GM04504 (cell line): ENCODE measurements at regions not wholly inside any gene's neighbourhood (a gene's known extent, or its start where the extent isn't known, plus 50 kb on each side); places are given as distances from the start of the nearest gene placed in this dataset.

Source experiments
- DNase-seq: peaks from one replicate; pipeline ENCODE4 v3.0.0-alpha.2; 2012; ENCODE audit warnings: low read depth

DNA sequence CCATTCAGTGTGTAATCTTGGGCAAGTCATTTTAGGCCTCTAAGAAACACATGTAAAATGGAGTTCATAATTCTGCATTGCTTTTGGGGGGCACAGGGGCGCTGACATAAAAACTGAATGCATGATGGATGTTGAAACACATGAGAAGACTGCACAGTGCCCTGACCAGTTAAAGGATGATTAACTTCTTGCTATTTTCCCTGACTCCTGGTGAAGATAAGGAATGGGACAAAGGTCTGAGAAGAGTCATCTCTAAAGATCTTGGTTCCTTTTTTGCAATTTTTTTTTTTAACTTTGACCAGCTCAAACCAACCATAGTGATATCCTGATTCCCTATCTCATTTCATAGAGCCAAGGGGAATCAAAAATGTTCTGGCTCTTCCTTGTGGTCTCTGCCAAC lies 134.9 kb upstream of the TENM4 start:
- no peak for DNase-seq

DNA sequence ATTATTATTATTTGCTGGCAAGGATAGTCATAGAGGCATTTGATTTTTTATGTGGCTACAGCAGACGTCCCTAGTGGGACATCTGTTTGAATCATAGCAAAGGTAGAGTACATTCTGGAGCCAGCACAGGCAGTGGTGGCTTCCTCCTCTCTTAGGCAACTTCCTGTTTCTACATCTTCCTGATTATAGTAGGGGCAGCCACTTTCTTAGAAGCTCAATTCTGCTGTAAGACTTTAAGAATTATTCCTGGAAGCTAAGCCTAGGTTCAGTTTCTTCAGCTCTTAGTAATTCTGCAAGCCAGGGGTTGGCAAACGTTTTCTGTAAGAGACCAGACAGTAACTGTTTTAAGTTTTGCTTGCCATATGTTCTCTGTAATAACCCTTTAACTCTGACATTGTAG lies 129.3 kb upstream of the TENM4 start:
- no peak for DNase-seq

DNA sequence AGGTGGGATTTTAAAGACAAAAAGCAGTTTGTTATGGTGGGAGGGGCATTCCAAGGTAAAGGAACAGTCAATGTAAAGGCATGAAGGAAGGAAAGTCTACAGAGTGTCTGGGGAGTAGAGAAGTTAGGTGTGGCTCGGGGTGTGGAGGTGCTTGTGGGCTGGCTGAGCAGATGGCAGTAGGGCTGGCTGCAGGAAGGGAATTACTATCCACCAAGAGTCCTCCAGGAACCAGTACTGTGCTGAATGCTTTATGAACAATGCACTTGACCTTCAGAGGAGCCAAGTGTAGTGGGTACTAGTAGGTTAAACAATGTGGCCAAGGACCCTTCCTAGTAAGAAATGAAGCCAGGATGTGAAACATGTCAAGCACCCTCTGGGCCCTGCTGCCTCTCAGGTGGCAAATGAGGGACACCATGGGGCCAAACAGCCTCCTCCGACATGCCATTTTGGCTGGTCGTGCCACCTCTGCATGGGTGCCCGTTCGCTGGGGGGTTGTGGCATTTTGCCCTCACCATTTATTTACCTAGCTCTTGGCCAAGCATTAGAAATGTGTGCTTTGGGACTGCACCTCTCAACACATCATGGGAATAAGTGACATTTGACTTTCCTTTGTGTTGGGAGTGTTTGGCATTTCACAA lies 123.6 kb upstream of the TENM4 start:
- no peak for DNase-seq

DNA sequence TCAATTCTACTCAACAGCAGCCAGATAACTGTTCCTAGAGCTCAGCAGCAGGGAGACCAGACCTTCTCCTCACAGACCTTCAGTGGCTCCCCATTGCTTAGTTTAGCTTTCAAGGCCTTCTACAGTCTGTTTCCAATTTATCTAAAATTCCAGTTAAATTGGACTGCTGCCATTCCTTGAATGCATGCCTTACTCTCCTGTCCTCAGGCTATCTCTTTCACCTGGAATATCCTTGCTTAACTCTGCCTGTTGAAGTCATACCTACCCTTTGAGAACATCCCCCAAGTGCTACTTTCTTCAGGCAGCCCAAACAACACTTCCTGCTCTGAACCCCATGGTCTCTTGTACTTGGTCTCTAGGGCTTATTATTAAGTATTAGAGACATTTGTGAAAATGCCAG lies 120.7 kb upstream of the TENM4 start:
- DNase-seq = no peak

DNA sequence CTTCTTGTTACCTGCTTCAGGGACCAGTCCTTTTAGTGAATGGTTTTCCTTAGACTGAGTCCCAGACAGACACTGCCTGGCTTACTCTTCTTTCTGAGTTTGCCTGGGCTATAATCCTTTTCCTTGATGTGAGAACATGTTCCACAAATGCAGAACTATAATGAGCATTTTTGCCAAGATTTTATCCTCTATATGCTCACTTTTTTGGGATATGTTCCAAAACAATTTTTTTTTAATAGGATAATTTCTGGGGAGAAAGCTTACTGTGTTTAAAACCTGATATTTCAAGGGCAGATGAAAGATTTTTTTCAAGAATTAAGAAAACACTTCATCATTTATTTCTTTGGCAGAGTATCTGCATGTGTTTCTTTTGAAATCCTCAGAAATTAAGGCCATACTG lies 110.0 kb upstream of the TENM4 start:
- no peak for DNase-seq

DNA sequence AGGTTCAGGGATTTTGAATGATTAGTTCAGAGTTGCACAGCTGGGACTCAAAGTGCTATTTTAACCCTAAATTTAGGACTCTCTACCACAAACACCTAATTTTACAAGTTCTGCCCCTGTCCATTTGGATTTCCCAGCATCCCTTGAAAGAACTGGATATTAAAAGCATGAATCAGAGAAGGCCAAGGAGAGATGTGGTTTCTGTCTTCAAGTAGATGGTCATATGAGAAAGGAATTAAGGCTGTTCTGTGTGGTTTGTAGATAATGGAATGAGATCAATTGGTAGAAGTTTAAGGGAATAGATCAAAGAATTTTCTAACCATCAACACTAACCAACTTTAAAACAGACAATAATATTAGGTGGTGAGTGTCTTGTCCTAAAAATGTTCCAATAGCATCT lies 106.4 kb upstream of the TENM4 start:
- DNase-seq = no peak

DNA sequence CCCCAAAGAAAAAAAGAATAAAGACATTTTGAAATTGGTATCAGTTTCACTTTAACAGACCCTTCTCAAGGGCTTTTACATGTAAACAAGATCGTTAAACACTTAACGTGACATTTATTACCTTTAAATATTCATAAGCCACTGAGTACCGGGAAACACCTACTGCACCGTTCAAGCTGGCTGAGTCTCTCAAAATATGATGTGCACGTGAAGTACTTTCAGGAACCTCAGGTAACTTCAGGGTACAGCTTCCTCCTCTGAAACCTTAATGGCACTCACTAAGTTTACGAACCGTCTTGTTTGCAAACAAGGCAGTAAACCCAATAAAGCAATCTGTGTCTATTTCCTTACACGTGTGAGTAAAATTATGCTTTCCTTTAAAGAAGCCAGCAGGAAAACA lies 105.5 kb upstream of the TENM4 start:
- DNase-seq = no peak

DNA sequence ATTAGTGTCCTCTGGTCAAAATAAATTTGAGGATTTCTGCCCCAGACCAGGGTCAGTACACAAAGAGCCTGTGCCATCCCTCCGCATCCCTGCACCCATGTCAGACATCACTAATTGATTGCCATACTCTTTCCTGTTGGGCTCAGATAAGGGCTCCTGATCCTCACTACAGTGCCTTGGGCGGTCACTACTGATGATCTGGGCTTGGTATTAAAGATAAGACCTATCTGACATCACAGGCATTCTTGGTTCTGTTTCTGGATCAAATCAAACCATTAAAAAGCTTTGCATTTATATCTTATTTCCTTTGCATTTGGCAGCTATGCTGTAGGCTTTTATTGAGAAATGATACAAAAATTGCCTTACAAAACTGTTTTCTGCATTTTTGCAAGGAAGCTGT lies 103.5 kb upstream of the TENM4 start:
- no peak for DNase-seq

DNA sequence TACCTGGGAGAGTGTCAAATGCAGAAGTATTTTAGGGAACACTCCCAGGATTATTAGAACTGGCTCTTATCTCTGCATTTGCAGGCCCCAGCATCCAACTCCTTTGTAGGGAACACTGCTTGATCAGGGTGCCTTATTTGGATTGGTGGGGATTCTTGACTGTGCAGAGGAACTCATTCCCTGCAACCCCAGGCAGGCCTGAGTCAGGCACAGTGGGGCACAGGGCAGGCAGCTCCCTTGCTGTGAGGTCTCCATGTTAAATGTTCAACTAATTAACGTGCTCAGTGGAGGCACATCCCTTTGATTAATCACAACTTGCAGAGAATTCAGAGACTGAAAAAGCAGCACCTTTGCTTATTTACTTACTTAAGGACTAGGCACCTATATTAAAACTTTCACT lies 102.3 kb upstream of the TENM4 start:
- no peak for DNase-seq

DNA sequence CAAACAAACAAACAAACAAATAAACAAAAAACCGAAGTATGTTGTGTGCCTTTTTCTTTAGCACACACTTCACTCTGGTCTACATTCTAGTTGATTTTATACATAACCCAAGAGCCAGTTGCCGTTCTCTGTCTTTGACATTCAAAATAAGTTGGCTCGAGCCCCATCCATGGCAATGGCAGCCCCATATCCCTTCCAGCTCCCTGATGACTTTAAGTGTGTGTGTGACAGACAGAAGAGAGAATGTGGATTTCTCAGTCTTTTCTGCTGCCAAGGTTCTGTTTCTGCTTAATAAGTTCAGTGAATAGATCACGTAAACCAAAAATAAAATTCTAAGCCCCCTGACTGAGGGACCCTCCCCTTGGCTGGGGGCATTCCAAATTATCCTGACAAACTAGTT lies 100.6 kb upstream of the TENM4 start:
- DNase-seq = no peak

DNA sequence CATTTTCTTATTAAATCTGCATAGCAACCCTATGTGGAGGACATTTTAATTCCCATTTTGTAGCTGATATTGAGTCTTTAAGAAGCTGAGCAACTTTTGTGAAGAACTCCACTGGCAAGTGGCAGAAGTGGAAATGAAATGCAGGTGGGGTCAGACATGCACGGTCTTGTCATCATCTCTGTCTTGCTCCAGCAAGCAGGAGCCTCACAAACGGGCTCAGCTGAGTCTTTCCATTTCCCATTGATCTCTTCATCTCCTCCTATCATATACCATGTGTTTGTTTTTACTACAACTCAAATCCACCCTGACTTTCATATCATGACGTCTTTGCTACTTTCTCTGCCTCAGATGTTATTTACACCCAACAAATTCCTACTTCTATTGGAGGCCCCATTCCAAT lies 97.9 kb upstream of the TENM4 start:
- DNase-seq = no peak

DNA sequence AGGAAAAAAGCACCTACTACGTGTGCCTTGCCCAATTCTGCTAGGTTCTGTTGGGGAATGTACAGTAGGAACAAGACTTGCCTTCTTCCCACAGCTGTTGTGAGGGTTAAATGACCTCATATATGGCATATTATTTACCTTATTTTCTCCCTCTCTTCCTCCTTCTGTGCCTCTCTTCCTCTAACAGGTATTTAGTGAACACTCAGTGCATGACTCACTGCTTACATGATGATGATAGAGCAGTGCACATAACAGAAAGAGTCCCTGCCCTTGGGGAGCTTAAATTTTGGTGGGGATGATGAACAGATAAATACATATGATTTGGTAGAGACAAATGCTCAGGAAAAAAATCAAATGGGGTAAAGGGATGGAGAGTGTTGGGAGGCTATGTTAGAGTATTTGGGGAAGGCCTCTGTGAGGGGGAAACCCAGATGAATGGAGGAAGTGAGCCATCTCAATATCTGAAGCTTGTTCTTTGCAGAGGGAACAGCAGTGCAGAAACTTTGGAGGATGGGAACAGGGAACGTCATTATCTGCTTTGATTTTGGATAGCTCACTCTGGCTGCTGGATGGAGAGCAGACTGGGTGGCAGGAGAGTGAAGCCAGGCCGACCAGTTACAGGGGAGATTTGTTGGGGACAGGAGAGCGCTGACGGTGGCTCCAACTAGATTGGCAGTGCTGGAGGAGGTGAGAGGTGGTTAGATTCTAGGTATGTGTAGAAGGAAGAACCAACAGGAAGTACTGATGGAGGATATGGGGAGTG lies 95.5 kb upstream of the TENM4 start:
- DNase-seq = no peak

DNA sequence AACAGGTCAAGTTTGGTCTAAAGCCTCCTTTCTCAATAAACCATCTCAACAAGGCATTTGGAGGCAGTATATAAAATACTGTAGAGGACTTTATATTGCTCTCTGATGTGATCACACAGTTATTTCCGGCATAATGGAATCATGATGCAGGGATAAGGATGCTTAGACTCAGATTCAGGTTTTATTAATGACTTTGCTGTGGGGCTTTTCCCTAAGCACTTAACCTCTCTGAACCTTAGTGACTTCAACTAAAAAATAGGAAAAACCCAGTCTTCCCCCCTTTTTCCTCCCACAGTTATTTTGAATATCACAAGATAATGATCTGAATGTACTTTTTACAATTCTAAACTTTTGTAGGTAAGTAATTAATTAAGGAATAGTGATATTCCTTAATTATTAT lies 94.8 kb upstream of the TENM4 start:
- no peak for DNase-seq

DNA sequence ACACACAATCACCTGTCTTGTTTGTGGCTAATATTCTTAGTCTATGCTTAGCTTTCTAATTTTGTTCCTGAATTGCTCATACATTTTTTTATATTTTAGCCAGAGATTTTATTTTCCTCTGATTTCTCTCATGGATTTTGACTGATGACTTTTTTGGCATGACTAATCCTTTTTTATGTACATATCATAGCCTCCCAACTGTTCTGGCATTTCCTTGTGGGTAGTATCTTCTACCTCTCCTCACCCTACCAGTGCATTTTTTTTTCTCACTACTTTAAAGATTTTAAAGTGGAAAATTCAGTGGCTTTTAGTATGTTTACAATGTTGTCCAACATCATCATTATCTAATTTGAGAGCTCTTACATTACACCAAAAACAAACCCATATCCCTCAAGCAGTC lies 84.4 kb upstream of the TENM4 start:
- no peak for DNase-seq

DNA sequence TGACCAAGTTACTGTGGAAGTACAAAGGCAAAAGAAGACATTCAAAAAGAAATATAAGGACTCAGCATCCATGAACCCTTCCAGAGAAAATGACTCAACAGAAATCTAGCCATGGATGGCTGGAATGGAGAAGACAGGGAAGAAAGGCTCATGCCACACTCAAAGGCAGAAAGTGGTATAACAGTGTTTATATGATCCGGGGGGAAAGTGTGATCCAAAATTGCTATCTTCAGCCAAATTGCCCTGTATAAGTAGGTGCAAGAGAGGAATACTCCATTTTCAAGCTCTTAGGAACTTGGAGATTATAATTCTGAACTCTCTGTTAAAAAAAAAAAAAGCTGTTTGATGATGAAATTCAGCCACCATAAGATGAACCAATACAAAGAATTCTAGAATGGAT lies 81.8 kb upstream of the TENM4 start:
- DNase-seq = no peak

DNA sequence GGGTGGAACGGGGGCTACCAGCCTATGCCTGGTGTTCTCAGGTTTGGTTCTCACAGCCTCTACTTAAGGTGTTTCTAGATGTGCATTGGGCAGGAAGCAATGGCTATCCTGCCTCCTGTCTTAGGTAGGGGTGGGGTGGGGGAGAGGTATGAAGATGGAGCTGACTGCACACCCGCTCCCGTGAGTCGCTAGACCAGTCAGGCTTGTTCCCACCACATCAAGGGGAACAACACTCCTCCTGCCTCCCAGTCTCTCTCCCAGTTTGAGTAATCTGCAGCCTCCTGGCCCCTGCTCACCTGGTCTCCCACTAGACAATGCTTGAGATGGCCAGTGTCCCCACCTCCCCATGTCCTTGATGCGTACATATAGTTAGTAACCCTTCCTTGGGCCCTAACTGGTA lies 79.3 kb upstream of the TENM4 start:
- no peak for DNase-seq

DNA sequence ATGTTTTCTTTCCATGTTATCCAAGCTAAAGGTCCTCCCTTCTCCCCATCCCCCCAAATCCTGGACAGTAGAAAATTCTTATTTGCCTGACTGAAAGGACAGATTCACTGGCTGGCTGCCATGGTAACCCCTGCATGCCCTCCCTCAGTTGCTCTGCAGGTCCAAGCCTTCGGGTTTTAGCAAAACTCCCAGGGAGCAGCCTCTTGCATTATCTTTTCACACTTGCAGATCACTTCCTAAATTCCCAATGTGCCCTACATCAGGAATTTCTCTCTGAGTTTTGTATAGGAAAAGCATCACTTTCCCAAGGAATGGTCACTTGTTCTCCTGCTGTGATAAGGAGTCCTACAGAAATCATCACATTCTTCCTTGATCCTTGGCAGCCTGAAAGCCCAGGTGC lies 75.0 kb upstream of the TENM4 start:
- no peak for DNase-seq

DNA sequence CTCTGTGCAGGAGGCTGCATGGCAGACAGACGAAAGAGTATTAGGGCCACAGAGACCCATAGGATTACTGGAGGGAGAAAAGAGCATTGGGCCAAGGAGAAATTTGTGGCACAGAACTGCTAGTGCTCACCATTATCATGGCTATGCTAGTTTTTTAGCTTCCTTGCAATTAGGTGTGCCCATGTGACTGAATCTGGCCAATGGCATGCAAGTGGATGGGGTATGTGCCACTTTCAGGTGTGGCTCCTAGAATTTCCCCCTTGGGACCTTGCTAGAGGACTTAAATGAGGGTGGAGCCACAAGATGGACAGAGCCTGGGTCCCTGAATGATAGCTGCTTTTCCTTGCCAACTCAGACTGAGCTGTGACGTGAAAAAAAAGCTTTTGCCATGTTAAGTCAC lies 73.9 kb upstream of the TENM4 start:
- DNase-seq = no peak

DNA sequence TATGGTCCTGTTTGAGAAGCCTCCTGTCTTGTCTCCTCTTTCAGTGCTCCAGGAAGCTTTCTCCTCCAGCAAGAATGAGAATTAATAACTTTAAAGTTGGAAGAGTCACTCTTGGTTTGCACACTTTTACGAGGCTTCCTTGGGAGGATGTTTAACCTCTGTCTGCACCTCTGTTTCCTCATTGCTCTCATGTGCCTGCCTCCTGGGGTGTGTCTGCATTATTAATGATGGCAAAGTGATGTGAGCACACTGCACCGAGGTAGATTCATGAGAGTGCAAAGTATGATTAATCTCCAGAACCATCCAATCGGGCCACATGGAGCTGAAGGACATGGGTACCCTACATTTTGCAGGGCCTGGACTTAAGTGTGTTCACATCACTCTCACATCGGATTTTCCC lies 73.5 kb upstream of the TENM4 start:
- no peak for DNase-seq

DNA sequence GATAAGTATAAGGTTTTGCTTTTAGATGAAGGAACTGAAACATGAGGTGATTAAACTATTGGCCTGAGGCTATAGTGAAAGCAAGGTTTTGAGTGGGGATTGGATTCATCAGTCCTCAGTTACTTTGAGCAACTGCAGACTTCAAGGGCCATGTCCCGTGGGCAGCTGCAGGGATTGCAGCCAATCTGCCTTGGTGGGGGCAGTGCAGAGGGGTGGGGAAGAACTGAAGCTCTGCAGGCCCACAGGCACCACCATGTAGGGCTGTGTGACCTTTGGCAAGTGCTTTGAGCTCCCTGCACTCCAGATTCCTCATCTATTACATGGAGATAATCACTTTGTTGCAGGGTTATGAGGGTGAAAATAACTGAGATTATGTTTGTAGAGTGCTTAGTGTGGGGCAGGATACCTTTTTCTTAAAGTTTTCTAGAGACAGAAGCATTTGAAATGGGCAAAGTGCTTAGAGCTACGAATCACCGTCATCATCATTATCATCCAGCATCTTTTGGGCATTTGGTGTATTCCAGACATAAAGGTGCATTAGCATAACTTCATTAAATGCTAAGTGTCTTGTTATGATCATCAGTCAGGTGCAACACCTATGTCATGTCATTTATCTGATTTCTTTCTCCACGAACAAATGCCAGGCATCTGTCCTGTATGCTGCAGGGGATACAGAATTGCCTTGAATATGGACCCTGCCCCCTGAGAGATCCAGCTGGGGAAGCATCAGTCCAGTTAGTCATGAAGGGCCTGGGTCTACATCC lies 72.1 kb upstream of the TENM4 start:
- no peak for DNase-seq

DNA sequence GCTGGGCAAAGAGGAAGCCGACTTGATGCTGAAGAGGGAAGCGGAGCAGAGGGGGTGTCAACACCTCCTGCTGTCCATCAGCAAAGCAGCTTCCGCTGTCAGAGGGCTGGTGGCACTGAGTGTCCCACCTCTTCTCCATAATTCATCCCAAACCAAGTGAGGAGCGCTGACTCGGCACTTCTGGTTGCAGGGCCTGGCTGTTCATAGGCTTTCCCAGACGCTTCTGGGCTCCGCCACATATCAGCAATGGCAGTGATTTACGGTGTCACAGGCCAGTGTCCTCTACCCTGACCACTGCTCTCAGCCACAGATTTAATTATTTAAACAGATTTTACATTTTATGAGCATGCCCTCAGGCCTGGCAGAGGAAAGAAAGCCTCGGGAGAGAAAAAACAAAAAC lies 70.1 kb upstream of the TENM4 start:
- no peak for DNase-seq

DNA sequence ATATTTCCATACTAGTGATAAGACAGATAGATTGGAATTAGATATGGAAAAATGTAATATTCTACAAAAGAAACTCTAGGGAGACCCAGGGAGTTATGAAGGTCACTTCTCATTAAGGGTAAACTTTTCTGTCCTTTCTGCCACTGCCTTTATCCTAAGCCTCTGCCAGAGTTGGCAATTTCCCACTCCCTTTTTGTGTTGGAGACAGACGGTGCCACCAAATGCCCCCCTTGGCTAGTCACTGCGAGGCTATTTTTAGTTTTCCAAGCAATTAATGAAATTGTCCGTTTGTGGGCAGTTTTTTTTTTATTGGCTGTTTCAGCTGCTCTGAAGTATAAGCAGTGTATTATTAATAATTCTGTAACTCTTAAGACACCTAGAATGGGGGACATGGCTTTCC lies 67.6 kb upstream of the TENM4 start:
- DNase-seq = no peak

DNA sequence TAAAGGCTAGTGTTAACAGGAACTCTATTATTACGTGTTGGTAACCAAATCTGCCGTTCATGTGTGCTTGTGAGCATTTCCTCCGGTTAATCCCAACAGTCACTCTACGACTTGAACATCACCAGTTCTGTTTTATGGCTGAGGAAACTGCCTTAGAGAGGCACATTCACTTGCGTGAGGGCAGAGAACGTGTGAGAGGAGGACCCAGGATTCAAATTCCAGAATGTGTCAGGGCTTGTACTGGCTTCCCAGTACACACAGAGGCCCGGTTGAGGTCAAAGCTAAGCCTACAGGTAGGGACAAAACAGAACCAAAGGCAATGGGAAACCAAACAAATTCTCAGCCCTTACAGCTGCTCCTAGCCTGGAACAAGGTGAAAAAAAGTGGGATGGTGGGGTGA lies 66.9 kb upstream of the TENM4 start:
- no peak for DNase-seq
